ENCODE measurements at regions not wholly inside any gene's neighbourhood (a gene's known extent, or its start where the extent isn't known, plus 50 kb on each side); places are given as distances from the start of the nearest gene placed in this dataset.

DNA sequence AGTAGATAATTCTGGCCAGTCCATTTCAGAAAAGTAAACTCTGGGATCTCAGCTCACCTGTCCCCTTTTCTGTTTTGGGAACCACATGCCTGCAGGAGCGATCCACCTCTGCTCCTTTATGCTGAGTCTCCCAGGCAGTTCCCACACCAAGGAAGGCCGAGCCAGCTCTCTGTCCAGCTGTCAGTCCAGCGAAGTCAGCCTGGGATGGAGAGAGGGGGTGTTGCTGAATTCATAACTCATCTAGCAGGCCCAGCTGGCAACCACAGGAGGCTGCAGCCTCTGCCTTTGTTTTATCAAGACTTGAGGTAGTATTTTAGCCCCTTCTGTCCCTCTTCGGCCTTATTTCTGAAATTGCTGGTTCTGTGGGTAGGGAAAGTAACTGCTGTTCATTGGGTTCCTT, 209.9 kb downstream of the ARL4C start:
- DNase-seq (ENCODE audit: low read depth in 2 of 3, low spot score in 2 of 3): no peak

DNA sequence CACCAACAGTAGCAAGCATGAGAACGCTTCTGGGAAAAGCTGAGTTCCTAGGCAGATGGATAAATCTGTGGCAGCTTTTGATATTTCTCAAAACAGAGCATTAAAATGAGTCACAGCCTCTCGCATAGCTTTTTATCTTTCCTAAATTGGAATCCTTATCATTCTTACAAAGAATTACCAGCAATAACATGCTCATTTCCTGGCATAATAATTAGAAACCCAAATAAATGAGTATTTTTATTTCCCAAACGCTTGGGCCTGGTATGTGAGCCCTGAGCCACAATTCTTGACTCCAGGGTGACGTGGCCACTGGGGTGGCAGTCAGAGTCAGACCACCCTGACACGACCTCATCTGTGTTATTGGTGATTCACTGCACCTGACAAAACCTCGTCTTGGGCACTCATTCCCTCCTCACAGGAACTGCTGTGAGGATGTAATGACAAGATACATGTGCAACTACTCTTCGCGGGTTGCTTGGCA, 210.7 kb downstream of the ARL4C start:
- DNase-seq (ENCODE audit: low read depth in 2 of 3, low spot score in 2 of 3): no peak

DNA sequence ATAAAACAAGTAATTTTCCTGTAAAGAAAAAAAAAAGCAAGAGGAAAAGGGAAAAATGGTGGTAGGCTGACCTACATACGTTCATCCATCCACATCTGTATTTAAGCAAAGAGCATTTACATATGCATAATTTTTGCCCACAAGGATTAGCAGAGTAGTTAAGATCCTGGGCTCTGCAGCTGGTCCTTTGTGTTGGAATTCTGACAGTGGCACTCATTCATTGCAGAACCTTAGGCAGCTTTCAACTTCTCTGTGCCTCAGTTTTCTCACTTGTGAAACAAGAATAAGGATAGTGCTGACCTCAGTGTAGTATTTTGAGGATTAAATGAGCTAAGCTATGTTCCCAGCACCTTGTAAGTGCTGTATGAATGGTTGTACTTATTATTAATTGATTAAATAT, 211.3 kb downstream of the ARL4C start:
- no peak for DNase-seq (ENCODE audit: low read depth in 2 of 3, low spot score in 2 of 3)

DNA sequence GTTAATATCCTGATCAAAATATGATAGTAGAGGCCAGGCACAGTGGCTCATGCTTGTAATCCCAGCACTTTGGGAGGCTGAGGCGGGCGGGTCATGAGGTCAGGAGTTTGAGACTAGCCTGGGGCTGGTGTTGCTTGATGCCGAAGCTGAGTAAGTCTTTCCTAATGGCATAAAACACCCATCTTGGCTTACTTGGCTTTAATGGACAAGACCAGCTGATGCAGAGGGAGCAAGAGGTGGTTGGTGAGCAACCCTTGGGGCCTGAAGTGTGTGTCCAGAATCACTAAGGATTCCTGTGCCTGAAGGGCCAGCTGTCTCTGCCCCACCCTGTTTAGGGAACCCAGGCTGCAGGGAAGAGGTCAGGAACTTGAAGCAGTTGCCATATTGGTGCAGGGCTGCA, 217.2 kb downstream of the ARL4C start:
- no peak for DNase-seq (ENCODE audit: low read depth in 2 of 3, low spot score in 2 of 3)

DNA sequence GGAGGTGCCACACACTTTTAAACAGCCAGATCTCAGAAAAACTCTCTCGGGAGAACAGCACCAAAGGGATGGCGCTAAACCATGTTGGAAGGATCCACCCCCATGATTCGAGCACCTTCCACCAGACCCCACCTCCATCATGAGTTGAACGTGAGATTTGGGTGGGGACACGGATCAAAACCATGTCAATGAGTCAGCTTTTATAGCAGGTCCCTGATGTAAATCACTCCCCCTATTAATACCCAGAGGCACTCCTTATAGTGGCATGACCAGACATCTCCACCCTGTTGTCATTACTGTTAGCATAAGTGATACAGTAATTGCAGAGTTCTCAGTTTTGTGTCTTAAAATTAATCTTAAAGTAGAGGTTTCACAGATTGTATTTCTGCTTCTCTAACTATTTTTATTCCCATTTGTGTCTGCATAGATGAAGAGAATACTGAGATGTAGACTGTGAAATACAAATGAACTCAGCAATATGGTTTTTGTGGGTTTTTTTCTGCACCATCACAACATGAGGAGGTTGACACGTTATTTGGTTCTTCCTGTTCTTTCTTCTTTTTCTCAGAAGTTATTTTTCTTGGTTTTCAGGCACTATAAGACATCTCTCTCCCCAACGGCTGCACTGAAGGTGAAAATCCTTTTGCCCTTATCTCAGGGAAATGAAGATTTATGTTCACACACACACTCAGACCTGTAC, 218.2 kb downstream of the ARL4C start:
- DNase-seq (ENCODE audit: low read depth in 2 of 3, low spot score in 2 of 3): no peak

DNA sequence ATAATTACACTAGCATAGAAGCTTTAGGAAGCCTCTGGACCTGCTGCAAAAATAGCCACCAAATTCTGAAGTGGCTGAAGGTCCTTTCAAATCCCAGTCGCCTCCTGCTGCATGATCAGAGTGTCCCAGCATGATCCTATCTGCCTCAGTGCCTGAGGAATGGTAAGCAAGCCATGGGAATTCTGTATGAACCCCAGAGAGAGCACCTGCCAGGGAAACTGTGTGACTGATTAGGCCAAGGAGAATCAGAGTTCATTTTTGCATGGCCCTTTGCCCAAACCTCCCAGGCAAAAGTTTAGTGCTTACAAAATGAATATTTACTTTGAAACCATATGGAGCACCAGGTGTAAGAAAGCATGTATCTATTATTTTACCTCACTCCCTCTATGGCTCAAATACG, 221.4 kb downstream of the ARL4C start:
- DNase-seq (ENCODE audit: low read depth in 2 of 3, low spot score in 2 of 3): no peak

DNA sequence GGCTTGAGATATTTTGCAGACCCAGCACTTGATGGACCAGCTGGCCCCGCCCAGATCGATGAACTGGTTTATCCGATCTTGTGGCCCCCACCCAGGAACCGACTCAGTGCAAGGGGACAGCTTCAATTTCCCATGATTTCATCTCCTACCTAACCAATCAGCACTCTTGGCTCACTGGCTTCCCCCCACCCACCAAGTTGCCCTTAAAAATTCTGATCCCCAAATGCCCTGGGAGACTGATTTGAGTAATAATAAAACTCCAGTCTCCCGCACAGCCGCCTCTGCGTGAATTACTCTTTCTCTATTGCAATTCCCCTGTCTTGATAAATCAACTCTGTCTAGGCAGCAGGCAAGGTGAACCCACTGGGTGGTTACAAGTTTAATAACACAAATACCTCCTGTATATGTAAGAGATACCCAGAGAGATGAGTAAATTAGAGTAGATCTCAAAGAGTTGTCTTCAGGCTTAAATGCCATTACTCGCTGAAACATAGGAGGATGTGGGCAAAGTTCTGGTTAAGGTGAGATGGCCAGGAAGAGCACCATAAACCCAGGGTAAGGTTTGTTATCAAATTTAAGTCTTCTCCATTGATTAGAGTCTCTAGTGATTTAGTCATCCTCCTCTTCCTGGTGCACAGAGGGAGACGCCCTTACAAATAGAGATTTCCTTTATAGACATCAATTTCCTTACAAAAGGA, 222.8 kb downstream of the ARL4C start:
- DNase-seq (ENCODE audit: low read depth in 2 of 3, low spot score in 2 of 3): no peak

DNA sequence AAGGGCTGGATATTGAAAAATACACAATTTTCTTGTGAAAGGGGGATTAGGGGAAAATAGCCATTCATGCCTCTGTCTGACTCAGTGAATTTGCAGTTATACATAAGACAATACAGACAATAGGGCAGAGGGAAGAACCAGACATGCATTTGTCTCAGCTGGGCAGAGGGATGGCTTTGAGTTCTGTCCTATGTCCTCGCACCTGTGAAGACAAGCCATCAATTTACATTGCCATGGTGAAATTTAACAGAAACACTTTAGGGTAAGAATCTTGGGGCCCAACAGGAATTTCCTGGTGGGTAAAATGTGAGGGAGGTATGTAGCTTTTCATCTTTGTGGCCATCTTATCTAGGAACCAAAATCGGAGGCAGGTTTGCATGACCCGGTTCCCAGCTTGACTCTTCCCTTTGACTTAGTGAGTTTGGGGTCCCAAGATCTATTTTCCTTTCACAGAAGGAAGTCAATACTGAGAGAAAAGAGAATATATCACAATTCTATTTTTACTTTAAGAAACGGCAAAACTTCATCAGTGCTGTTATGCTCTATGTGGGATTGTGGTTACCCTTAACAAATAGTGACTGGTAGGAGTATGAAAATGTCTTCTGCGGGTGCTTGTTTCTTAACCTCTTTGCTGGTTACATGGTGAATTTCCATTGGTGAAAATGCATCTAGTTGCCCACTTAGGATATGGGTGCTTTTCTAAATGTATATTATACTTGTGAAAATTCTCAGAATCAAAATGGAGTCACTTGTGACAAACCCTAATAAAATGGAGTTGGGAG, 221.8 kb downstream of the SPP2 start:
- no peak for DNase-seq (ENCODE audit: low read depth in 2 of 3, low spot score in 2 of 3)

DNA sequence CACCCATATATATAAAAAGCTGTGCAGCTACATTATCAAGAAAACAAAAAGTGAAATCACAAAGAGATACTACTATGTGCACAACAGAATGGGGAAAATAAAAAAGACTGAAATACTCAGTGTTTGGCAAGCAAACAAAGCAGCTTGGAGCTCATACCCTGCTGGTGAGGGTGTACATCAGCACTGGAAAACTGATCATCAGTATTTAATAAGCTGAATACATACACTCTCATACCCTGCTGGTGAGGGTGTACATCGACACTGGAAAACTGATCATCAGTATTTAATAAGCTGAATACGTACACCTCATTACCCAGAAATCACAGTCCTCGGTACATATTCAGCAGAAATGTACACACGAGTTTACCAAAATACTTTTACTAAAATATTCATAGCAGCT, 220.8 kb downstream of the SPP2 start:
- no peak for DNase-seq (ENCODE audit: low read depth in 2 of 3, low spot score in 2 of 3)

DNA sequence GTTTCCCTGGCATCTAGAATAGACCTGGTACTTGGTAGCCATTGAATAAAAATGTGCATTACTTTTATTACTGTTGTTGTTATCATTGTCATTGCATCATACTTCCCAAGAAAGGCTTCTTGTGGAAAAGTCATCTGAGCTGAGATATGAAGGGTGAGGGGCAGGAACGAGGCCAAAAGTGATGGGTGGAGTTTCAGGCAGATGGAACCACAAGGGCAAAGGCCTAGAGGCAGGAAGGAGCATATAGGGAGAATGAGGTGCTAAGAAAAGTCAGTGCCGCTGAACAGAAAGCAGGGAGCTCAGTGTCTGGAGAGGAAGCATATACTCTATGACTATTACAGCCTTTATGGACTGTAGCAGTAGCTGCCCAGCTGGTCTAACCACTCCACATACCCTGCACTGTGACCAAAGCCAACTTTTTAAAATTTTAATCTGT, 219.3 kb downstream of the SPP2 start:
- DNase-seq (ENCODE audit: low read depth in 2 of 3, low spot score in 2 of 3): no peak

DNA sequence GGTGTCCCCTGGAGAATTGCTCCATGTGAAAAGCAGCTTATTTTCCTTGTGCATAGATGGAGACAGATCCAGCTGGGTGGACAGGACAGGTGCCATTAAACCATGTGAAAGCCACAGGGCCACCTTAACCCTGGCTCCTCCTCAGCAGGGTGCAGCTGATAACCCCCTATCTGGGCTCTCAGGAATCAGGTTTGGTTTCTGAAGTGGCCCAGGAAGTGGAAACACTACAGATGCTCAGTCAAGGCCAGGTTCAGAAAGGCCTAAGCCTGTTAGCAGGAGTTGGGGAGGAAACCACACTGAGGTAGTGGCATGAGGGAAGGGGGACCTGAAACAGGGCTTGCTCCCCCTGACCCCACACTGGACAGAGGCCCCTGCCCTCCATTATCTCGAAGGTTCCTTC, 217.0 kb downstream of the SPP2 start:
- DNase-seq (ENCODE audit: low read depth in 2 of 3, low spot score in 2 of 3): no peak

DNA sequence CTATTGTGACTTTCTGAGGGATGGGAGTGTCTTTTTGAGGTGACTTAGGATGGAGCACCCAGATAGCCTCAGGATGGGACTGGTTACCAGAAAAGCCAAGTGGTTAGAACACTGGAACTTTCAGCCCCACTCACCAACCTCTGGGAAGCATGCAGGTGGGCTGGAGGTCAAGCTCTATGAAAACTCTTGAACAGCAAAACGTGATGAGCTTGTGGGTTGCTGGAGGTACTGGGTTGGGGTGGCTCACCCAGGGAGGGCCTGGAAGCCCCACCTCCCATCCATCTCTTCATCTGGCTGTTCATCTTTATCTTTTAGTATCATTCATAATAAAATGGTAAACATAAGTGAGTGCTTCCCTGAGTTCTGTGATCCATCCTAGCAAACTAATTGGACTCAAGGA, 216.4 kb downstream of the SPP2 start:
- DNase-seq (ENCODE audit: low read depth in 2 of 3, low spot score in 2 of 3): no peak

DNA sequence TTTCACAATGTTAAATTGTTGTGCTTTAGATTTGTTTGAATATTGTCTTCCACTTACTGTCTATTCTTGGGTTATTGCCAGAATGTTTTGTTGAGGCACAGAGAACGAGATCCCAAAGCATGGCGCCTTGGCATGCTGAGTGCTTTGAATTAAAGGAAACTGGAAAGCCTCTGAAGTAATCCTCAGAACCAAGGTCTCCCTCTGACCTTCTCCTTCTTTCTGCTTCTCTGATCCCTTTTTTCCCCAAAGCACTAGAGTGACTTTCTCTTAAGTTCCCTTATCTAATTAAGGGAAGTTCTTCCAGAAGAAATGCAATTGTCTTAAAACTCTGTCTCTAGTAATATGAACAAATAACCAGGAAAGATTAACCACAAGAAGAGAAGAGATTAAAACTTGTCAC, 214.7 kb downstream of the SPP2 start:
- DNase-seq (ENCODE audit: low read depth in 2 of 3, low spot score in 2 of 3): no peak

DNA sequence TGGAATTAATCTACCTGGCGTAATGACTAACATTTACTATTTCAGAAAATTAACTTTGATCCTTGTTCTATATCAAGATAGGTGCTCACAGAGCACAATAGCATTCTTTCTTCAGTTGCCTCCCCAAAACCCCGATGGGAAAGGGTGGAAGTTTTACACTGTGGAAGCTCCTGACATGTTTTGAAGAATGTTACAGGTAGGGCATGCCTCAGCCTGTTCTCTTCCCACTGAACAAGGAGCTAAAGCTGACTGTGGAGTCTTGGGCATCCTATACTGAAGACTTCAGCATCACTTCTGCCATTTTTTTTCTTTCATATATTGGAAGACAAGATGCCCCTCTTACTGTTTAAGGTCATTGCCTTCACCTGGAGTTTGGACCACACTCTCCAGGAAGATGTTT, 211.2 kb downstream of the SPP2 start:
- DNase-seq (ENCODE audit: low read depth in 2 of 3, low spot score in 2 of 3): no peak

DNA sequence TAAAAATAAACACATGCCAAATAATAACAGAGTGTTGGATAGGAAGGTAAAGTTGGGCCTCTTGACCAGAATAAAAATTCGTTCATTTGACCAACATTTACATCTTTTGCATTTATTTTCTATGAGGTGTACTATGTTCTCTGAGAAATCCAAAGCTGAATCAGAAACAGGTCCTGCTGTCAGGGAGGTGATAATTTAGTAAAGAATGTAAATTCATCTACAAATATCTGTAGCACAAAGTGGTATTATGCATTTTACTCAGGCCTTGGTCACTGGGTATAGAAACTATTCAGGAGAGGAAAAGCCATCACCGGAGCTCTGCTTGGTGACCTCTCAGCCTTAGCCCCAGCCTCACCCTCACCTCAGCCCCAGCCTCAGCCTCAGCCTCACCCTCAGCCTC, 208.9 kb downstream of the SPP2 start:
- DNase-seq (ENCODE audit: low read depth in 2 of 3, low spot score in 2 of 3): no peak

DNA sequence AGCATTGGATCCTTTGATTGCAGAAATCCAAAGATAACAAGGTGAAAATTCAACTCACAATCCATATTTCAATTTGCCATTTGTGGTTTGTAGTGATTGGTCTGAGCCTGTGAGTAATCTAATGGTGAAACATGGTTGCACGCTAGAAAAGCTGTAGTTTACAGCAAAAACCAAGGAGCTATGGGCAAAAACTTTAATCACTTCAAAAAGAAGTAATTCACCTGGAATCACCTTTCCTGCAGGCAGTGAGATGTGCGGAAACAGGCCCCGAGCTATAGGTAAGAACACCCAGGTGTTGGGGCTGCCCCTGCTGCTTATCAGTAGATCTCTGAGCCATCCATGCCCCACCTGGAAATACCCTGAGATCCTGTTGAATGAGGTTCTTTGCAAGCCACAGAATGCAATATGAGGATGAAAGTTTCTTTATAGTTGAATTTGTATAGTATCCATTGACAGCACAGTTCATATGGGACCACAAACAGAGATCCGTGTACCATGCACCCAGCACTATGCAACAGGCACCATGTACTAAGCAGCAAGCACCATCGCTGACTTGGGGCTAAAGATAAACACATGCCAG, 208.2 kb downstream of the SPP2 start:
- DNase-seq (ENCODE audit: low read depth in 2 of 3, low spot score in 2 of 3): no peak

DNA sequence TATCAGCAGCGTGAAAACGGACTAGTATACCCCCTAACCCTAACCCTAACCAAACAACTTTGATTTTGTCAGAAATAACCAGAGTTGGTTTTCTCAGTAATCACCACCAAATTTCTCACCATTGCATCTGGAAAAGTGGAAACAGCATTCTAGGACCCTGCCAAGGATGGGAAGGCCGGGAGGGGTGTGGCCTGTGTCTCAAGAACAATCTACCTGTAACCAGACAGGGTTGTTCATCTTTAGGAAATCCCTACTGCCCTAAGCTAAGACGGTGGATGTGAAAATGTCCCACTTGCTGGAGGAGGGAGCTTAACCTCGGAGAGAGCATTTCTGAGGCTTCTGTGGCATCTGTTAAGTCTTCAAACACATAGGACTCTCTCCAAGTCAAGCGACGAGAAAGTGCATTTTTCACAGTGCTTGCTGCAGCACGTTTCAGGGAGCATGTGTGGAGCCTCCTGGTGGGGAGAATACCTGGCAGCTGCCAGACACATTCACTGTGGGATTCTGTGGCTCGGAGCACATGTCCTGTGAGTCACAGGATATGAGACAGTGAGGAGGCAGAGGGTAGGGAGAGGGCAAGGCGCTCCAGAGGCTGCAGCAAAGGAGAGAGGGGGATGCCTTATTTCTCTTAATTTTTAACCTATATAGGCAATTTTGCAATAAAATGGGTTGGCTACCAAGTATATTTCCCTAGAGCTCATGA, 207.5 kb downstream of the SPP2 start:
- DNase-seq (ENCODE audit: low read depth in 2 of 3, low spot score in 2 of 3): no peak

DNA sequence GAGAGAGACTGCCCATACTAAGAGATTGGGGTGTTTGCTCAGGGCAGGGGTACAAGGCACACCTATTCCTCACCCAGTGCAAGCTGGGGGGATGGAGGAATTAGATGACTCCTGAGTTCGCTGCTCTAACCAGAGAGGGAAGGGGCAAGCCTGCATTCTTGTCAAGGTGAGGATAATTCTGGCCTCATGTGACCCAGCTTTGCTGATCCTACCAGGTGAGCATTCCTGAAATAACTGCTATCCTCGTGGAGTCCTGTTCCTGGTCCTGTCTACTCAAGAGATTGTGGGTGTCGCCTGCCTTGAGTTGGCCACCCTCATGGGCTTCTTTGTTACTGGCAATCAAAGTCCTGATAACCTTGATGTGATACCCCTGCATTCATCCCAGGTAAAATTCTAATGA, 206.0 kb downstream of the SPP2 start:
- DNase-seq (ENCODE audit: low read depth in 2 of 3, low spot score in 2 of 3): no peak

DNA sequence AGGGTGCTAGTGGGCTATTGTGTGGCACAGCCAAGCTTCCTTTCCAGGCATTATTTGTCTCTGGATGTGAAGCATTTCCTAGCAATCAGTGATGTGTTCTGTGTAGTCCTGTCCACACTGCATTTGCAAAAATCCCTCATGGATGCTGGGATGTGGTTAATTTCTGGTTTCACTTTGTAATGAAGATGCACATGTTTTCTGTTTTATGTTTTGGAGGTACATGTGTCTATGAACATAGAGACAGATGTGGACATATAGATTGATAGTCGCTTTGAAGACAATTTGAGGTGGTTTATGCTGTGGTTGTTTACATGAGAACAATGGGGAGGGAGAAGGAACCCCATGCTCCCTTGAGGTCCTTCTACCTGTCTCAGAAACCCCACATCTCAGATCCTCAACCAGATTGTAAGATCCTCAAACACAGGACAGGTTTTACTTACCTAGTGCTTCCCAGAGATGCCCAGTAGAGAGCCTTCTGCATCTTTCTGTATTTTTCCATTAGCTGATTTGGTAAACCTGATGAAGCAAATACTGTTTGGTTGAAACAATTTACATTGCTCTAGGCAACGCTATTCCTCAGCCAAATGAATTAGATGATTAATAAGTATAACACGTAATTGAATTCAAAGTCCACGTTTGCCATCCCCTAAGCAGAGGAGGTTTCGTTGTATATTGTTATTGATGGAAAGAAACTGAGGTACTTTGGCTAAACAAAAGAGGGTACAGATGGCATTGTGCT, 204.4 kb downstream of the SPP2 start:
- DNase-seq (ENCODE audit: low read depth in 2 of 3, low spot score in 2 of 3): no peak

DNA sequence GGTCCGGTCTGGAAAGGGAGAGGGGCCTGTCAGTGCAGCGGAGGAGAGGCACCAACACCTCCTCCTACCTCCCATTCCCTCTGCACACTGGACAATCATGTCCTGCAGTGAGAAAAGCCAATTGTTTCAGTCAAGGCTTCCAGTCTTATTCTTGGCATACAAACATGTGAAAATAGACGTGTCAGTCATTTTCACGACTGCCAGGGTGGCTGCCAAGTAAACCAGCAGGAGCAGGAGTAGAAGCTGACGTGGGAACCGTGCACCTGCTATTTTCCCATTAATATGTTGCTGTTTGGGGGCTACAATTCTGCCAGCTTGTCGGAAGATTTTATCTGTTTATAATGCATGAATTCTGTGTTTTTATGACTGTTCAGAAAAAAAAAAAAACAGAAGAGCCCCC, 202.3 kb downstream of the SPP2 start:
- no peak for DNase-seq (ENCODE audit: low read depth in 2 of 3, low spot score in 2 of 3)
